ENCODE measurements at regions not wholly inside any gene's neighbourhood (a gene's known extent, or its start where the extent isn't known, plus 50 kb on each side); places are given as distances from the start of the nearest gene placed in this dataset.

DNA sequence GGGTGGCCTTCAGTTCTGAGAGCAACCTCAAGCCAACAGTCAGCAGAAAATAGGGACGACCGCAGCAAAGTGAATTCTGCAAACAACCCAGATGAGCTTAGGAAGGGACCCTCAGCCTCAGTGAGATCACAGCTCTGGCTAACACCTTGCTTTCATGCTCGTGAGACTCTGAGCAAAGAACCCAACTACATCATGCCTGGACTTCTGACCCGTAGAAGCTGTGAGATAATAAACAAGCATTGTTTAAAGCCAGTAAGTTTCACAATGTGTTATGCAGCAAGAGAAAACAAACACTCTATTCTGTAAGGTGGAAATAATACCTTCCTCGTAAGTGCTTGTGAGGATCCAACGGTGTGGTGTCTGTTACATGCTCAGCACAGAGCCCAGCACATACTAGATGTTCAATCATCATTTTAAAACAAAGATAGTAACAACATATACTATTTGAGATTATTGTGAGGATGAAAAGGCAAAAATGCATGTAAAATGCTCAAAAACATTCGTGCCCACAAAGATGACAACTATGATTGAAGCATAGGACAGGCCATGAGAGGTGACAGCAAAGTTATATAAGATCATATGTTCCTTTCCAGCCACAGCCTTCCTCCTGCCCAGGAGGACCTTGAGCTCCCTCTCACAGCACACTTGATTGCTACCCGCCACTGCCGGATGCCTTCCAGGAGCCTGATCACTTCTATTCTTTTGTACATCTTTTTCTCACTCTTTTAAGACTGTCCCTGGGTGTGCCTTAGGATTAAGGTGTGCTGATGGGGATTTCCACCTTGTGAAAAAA, 433.3 kb downstream of the BUD13 start:
- Histone ChIP-seq H2AFZ (ENCODE audit: low read length) (no peak overlapping the region), H3K27ac (ENCODE audit: extremely low read length, insufficient read depth, low read length) (peak overlapping the region; percentile 67), H3K27me3 (ENCODE audit: control insufficient read depth in 1 of 2, insufficient read depth in 2 of 2, low read length in 2 of 2) (no peaks in the 10 kb centered on the region; a peak in 1 of 5 replicates), H4K20me1 (ENCODE audit: insufficient read depth, low read length) (no peaks in the 10 kb centered on the region), H3K36me3 (replicated peaks in 1 of 2; ENCODE audit: control insufficient read depth in 1 of 2, insufficient read depth in 2 of 2, low read length in 2 of 2) (no peaks in the 10 kb centered on the region), H3K4me2 (ENCODE audit: low read depth, low read length) (peak overlapping the region; percentile 71), H3K9me3 (ENCODE audit: low read length) (no peaks in the 10 kb centered on the region), H3K79me2 (ENCODE audit: insufficient read depth, low read length) (no peaks in the 10 kb centered on the region), H3K4me1 (ENCODE audit: insufficient read depth, low read length) (peaks cover 53% of the 10 kb centered on the region), H3K9ac (ENCODE audit: insufficient read depth, low read depth, low read length) (peak overlapping the region; percentile 46; the same call in 1 of the 2 replicates), H3K4me3 (replicated peaks in 1 of 3; ENCODE audit: insufficient read depth in 1 of 3, low read depth in 2 of 3, low read length in 3 of 3) (peak overlapping the region in 2 of 3 experiments; percentile 4 to 26; a peak in 3 of 6 replicates)
- POLR2A ChIA-PET = interaction anchor here (1.2 to 2.5 kb wide), 4 partner anchors 45 to 89 kb away, joined by 5 to 24 read pairs (median 8); no protein-coding TSS in a partner anchor
- in situ Hi-C loops (cut with HindIII; ENCODE audit: extremely low pct_ligation_motif_present, low pct_unique_long_range_greater_than_20kb) = no loop called here
- ATAC-seq (peak; percentile 89), FAIRE-seq (peak; percentile 90), DNase-seq (ENCODE audit: low spot score) (peak; percentile 86)
- CTCF ChIA-PET (ENCODE audit: low intra/inter-chr PET ratio, low total read pairs) = no interaction called here
- no TSS peak for BruUV-seq (replicated peaks)
- 5% methylated on average over 7 of the region's 9 CpGs for WGBS (ENCODE audit: low lambda C conversion rate)
- intact Hi-C loops (cut with micrococcal nuclease; ENCODE audit: unreplicated experiment) = loop anchor here (2.0 to 5.0 kb wide), 2 partner anchors 37 to 88 kb away; no protein-coding TSS in a partner anchor
- peak; percentile 52 for TF ChIP-seq RXRB (CRISPR knock-in tag; IDR thresholded peaks at IDR 0.05; ENCODE audit: borderline replicate concordance)
- TF ChIP-seq, protein P1, sequence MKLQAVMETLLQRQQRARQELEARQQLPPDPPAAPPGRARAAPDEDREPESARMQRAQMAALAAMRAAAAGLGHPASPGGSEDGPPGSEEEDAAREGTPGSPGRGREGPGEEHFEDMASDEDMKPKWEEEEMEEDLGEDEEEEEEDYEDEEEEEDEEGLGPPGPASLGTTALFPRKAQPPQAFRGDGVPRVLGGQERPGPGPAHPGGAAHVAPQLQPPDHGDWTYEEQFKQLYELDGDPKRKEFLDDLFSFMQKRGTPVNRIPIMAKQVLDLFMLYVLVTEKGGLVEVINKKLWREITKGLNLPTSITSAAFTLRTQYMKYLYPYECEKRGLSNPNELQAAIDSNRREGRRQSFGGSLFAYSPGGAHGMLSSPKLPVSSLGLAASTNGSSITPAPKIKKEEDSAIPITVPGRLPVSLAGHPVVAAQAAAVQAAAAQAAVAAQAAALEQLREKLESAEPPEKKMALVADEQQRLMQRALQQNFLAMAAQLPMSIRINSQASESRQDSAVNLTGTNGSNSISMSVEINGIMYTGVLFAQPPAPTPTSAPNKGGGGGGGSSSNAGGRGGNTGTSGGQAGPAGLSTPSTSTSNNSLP (IDR thresholded peaks at IDR 0.05; ENCODE audit: low read depth, low read length) = no peak
- TF ChIP-seq NFIC (IDR thresholded peaks at IDR 0.05; ENCODE audit: low read length) = 0 out of 2 replicates have a peak, but pooled peaks have one; percentile 33
- peak; percentile 81 for TF ChIP-seq CEBPG (CRISPR knock-in tag; IDR thresholded peaks at IDR 0.05)
- TF ChIP-seq, protein P2, sequence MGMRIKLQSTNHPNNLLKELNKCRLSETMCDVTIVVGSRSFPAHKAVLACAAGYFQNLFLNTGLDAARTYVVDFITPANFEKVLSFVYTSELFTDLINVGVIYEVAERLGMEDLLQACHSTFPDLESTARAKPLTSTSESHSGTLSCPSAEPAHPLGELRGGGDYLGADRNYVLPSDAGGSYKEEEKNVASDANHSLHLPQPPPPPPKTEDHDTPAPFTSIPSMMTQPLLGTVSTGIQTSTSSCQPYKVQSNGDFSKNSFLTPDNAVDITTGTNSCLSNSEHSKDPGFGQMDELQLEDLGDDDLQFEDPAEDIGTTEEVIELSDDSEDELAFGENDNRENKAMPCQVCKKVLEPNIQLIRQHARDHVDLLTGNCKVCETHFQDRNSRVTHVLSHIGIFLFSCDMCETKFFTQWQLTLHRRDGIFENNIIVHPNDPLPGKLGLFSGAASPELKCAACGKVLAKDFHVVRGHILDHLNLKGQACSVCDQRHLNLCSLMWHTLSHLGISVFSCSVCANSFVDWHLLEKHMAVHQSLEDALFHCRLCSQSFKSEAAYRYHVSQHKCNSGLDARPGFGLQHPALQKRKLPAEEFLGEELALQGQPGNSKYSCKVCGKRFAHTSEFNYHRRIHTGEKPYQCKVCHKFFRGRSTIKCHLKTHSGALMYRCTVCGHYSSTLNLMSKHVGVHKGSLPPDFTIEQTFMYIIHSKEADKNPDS (CRISPR knock-in tag; IDR thresholded peaks at IDR 0.05) = no peak
- TF ChIP-seq, protein P3, sequence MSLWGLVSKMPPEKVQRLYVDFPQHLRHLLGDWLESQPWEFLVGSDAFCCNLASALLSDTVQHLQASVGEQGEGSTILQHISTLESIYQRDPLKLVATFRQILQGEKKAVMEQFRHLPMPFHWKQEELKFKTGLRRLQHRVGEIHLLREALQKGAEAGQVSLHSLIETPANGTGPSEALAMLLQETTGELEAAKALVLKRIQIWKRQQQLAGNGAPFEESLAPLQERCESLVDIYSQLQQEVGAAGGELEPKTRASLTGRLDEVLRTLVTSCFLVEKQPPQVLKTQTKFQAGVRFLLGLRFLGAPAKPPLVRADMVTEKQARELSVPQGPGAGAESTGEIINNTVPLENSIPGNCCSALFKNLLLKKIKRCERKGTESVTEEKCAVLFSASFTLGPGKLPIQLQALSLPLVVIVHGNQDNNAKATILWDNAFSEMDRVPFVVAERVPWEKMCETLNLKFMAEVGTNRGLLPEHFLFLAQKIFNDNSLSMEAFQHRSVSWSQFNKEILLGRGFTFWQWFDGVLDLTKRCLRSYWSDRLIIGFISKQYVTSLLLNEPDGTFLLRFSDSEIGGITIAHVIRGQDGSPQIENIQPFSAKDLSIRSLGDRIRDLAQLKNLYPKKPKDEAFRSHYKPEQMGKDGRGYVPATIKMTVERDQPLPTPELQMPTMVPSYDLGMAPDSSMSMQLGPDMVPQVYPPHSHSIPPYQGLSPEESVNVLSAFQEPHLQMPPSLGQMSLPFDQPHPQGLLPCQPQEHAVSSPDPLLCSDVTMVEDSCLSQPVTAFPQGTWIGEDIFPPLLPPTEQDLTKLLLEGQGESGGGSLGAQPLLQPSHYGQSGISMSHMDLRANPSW (CRISPR knock-in tag; IDR thresholded peaks at IDR 0.05; ENCODE audit: borderline replicate concordance) = no peak
- TF ChIP-seq FOSL2 (CRISPR knock-in tag; IDR thresholded peaks at IDR 0.05) = peak; percentile 37; the same call in 1 of the 2 replicates
- peak; percentile 38 for TF ChIP-seq SAP130 (CRISPR knock-in tag; IDR thresholded peaks at IDR 0.05; ENCODE audit: low read depth)
- TF ChIP-seq, protein P4, sequence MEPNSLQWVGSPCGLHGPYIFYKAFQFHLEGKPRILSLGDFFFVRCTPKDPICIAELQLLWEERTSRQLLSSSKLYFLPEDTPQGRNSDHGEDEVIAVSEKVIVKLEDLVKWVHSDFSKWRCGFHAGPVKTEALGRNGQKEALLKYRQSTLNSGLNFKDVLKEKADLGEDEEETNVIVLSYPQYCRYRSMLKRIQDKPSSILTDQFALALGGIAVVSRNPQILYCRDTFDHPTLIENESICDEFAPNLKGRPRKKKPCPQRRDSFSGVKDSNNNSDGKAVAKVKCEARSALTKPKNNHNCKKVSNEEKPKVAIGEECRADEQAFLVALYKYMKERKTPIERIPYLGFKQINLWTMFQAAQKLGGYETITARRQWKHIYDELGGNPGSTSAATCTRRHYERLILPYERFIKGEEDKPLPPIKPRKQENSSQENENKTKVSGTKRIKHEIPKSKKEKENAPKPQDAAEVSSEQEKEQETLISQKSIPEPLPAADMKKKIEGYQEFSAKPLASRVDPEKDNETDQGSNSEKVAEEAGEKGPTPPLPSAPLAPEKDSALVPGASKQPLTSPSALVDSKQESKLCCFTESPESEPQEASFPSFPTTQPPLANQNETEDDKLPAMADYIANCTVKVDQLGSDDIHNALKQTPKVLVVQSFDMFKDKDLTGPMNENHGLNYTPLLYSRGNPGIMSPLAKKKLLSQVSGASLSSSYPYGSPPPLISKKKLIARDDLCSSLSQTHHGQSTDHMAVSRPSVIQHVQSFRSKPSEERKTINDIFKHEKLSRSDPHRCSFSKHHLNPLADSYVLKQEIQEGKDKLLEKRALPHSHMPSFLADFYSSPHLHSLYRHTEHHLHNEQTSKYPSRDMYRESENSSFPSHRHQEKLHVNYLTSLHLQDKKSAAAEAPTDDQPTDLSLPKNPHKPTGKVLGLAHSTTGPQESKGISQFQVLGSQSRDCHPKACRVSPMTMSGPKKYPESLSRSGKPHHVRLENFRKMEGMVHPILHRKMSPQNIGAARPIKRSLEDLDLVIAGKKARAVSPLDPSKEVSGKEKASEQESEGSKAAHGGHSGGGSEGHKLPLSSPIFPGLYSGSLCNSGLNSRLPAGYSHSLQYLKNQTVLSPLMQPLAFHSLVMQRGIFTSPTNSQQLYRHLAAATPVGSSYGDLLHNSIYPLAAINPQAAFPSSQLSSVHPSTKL (CRISPR knock-in tag; IDR thresholded peaks at IDR 0.05) = peak; percentile 91
- no peak for TF ChIP-seq GABPA (IDR thresholded peaks at IDR 0.05; ENCODE audit: low read depth, low read length)
- TF ChIP-seq GABPA (CRISPR knock-in tag; IDR thresholded peaks at IDR 0.05; ENCODE audit: low read depth) = 0 out of 2 replicates have a peak, but pooled peaks have one; percentile 26
- TF ChIP-seq CREM (IDR thresholded peaks at IDR 0.05) = peak; percentile 64
- no peak for TF ChIP-seq CREM (CRISPR knock-in tag; IDR thresholded peaks at IDR 0.05)
- no peak for TF ChIP-seq FOXA1 (IDR thresholded peaks at IDR 0.05)
- peak; percentile 68; the same call in 1 of the 2 replicates for TF ChIP-seq FOXA1 (CRISPR knock-in tag; IDR thresholded peaks at IDR 0.05)

Measured in HepG2 (cell line).